Pons (tissue), 1 donor: ENCODE measurements at regions not wholly inside any gene's neighbourhood (a gene's known extent, or its start where the extent isn't known, plus 50 kb on each side); places are given as distances from the start of the nearest gene placed in this dataset.

ENCODE experiments used
- DNase-seq: peaks from one replicate; pipeline ENCODE4 v3.0.0-alpha.2; 2016; ENCODE audit warnings: low spot score

- no peak for DNase-seq
Observed at GRCh38 chr1:29845910-29846309, 609.6 kb downstream of the PTPRU start.

DNA sequence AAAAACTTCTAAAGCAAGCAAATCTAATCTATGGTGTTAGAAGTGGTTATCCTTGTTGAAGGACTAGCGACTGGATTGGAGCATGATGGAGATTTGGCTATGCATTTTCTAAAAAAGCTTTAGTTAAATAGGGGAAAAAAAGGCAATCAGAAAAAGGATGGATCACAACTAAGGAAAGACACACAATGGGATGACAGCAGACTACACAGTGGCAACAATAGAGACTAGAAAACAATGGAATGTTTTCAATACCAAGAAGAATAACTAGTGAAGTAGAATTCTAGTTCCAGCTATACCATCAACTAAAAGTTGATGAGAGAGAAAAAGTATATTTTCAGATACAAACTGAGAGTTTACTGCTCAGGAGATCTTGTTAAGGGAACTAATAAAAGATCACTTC, 605.8 kb downstream of the PTPRU start:
- DNase-seq, result no peak

GRCh38 chr1:29839726-29840125, 603.4 kb downstream of the PTPRU start:
- no peak for DNase-seq

DNA sequence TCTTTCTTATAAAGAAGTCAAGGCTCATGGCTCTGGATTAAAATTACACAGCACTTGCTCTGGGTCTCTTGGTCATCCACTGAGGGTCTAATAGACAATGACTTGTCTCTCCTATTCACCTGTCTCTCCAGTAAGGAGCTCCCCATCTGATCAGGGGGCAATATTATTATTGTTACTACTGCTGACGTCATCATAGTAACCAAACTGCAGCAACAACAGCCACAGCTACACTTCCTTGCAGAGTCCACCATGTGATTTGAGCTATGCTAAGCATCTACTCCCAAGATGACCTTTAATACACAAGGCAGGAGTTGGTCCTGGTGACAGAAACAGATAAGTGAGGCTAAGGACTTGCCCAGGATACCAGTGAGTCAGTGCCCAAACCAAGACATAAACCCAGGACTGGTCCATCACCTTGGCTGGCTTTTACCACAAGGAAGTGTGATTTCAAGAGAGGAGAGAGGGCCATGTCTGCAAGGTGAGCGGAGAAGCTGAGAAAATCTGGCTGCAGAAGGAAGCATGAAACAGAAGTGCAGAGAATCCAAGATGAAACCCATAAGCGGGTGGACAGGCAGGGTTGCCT, 602.5 kb downstream of the PTPRU start:
- DNase-seq, result no peak

DNA sequence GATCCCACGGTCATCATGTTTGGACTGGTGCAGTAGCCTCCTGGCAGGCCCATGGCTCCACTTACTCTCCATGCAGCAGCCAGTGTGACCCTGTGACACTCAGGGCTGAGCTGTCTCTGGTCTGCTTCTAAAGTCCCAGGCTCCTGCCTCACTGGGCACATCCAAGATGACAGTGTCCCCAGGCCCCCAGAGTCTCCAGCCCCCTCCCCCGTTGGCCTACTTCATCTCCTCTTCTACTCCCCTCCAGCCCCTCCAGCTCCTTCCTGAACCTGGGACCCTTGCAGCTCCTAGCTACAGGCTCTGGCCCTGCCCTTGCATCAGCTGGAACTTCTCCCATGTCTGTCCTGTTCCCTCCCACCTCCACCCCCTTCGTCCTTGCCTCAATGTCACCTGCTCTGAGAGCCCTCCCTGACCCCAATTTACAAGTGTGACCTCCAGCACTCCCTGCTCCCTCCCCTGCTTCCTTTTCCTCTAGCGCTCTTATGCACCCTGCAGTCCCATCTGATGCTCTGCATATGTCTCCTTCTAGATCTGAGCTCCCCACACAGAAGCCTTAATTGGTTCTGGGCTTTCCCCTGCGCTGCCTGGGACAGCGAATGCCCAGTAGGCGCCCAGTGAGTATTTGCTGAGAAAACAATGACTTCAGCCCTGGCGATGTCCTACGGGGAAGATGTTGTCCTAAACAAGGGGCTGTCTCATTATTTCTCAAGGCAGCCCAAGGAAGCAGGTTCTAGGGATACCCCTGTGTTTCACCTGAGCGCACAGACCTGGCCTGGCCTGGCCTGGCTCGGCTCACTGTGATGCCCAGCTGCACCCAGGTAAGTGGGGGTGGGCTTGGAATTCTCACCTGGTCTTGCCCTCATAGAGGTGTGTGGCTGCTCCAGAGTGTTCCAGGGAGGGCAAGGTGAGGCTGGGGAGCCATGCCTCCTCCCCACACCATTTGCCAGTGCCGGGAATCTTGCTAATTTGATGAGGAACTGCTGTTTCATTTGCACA, 600.6 kb downstream of the PTPRU start:
- no peak for DNase-seq

DNA sequence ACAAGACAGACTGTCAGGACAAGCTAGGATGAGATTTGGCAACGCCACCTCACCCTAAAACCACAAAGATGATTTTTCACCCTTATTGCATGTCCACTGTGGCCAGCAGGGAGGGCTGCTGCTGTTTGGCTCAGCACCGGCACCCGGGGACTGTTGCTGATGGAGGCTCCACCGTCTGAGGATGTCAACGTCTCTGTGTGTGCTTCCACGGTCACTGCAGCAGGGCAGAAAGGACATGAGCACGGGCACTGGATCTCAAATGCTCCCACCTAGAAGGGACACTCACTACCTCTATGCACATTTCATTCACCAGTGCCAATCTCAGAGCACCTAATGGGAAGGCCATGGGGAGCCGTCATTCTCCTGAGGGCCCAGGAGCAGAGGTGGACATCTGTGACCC, 599.6 kb downstream of the PTPRU start:
- DNase-seq, result no peak

DNA sequence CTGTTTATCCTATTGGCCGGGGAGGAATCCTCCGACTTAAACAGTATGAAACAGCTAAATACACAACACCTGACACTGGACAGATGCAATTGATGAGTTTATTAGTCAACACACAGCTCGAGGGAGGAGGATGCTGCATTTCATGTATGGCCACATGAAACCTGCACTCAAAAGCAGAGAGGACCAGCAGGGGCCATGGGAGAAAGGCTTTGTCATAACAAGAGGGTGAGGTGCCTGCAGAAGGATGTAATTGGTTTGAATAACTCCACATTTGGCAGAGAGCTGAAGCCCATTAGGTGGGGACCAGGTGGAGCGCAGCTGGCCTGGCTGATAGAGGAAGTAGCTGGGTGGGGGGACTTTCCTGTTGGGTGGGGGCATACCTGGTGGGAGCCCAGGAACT, 599.1 kb downstream of the PTPRU start:
- DNase-seq, result no peak

GRCh38 chr1:29833581-29833980, 597.3 kb downstream of the PTPRU start:
- DNase-seq, result no peak

GRCh38 chr1:29832936-29833335, 596.6 kb downstream of the PTPRU start:
- no peak for DNase-seq

DNA sequence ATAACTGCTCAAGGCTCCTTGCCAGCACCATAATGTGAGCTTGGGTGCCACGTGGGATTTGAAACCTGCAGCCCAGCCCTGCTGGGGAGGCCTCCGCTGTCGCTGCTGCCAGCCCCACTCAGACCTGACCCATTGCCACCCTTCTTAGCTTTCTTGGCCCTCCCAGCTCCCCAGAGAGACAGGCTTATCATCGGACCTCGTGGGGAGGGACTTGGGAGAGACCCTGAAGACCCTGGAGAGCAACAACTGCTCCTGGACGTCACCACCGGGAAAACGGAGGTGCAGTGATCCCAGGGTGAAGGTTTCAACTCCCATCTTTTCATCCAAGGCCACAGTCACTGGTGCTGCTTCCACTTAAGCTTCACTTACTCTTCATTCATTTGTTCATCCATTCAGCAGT, 596.1 kb downstream of the PTPRU start:
- no peak for DNase-seq

DNA sequence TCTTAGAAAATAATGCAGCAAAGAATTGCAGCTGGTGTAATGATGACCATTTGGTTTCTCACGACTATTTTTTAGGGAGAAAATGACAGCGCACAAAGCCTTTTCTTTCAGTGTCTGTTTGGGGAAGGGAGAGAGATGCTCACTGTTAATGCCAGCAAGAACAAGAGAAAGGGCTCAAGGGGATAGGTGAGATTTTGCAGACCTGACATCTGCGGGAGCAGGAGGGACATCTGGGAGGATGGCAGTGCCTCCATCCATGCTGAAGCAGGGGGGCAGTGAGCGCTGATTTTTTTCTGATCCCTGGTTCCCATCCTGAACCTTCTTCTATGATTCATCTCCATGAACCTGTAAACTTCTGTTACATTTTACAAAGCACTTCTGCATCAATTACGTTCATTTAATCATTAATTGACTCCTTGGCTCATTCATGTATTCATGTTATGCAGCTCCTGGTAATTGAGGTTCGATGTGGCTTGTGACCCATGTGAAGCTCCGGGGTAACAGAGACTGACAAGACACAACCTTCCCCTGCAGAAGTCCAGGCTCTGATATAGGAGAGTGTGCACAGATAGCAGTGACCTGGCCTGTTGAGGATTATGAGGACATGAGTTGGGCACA, 595.3 kb downstream of the PTPRU start:
- DNase-seq, result no peak

DNA sequence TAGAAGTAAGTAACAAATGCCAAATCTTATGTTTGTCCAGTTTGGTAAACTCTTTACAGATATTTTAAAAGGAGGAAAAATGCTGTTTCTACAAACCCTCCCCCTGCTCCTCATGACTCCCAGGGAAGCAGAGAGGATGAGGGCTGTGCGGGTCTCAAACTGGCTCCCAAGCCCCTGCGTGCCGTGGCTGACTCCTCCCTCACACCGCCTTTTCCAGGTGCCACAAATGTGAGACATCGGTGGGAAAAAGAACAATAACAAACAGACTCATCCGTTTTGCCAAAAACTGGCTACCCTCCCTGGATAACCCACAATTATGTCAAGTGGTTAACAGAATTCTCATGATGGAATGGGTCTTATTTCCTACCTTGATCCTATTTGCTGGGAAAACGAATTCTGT, 594.6 kb downstream of the PTPRU start:
- no peak for DNase-seq

GRCh38 chr1:29830383-29830782, 594.1 kb downstream of the PTPRU start:
- no peak for DNase-seq

- DNase-seq, result no peak
Observed at GRCh38 chr1:29829448-29830344, 593.4 kb downstream of the PTPRU start.

DNA sequence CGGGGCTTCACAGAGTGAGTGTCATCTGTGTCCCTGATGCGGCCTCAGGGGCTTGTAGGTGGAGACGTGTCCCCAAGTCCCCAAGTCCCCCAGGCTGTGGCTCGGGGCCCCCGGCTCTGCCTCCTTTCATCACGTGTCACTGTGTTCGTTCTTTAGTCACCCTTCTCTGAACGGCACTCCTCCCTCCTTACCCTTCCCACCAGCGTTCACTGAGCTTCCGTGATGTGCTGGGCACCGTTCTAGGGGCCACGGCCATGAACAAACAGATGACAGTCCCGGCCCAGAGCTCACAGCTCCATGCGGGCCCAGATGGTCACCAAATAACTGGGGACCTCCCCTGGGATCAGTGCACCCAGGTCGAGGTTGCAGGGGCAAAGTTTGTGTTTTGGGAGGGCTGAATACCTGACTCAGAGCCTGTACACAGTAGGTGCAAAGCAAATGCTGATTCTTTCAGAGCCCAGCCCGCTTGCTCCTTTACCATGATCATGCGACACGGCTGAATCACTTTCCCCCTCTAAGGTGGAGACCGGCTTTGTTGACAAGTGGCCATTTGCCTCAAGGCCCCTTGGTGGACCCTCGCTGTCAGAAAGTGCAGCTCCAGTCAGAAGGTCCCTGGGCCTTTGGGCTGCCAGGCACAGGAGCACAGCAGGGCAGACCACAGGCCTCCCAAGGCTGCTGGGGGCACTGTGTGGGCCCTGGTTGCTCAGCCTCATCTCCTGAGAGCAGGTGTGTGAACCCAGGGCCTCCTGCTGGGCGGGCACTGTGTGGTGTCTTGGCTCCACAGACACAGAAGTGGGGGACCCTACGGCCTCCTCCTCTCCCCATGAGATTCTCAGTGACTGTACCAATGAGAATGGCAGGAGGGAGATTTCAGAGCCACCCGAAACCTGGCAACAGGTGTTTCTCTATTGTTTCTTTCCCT, 592.5 kb downstream of the PTPRU start:
- DNase-seq, result no peak

GRCh38 chr1:29827801-29828525, 591.6 kb downstream of the PTPRU start:
- no peak for DNase-seq

GRCh38 chr1:29827237-29827750, 591.0 kb downstream of the PTPRU start:
- no peak for DNase-seq

DNA sequence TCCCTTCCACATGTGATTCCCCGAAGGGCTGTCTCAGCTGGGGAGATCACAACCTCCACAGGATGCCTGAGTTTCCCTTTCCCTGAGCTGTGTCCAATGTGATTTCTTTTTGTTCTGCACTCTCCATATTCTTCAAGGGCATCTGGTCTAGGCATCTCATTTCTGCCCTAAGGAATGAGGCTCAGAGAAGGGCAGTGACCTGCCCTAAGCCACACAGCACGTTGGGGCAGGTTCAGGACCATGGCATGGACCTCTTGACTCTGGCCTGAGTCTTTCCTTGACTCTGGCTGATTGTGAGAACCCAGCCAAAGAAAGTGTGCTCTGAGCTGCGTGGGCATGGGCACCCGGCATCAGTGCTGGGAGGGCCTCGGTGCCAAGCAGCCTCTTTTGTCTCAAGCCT, 590.3 kb downstream of the PTPRU start:
- DNase-seq, result no peak

- DNase-seq, result no peak
Observed at GRCh38 chr1:29825941-29826415, 589.7 kb downstream of the PTPRU start.
